Stimulated activated CD4-positive, alpha-beta T cell treated with anti-CD3 and anti-CD28 coated beads, Interleukin-4, amount 100 ng/mL, for 24 hours (primary cell): ENCODE measurements at regions not wholly inside any gene's neighbourhood (a gene's known extent, or its start where the extent isn't known, plus 50 kb on each side); places are given as distances from the start of the nearest gene placed in this dataset.
"Not testable (repeated sequence)": the region's sequence is repeated elsewhere in the genome, so short reads cannot be mapped to it uniquely, and the experiment has no call there.

ENCODE experiments used
- DNase-seq: peaks from one replicate; pipeline ENCODE4 v3.0.0-alpha.2; 2020

GRCh38 chr9:34783951-34784487 lies 74.1 kb upstream of the CCL21 start:
- no peak for DNase-seq

GRCh38 chr9:34782372-34782771 lies 72.4 kb upstream of the CCL21 start:
- DNase-seq: no peak

- DNase-seq: no peak
These were observed 67.7 kb upstream of the CCL21 start for GRCh38 chr9:34777666-34778065.

GRCh38 chr9:34773955-34774354 lies 64.0 kb upstream of the CCL21 start:
- DNase-seq: no peak

DNA sequence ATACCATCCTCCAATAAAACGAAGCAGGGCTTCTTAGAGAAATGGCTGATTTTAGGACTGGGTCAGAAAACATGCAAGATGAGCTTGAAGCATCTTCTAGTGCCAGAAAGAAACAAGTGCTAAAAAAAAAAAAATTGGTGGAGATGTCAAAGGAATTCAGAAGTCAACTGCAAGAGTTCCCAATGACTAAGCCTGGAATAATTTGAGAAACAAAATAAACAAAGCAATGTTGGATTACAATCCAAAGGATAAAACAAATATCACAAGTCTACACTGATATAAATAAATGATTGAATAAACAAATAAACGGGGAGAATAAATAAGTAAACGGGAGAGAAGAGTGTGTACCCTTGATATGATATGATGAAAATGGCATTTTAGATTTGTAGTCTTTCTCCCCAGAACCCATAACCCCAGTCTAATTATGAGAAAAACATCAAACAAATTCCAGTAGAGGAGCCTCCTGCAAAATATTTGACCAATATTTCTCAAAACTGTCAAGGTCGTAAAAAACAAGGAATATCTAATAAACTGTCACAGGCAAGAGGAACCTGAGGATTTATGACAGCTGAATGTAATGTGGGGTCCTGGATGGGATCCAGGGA lies 63.5 kb upstream of the CCL21 start:
- DNase-seq: no peak

GRCh38 chr9:34771007-34771406 lies 61.1 kb upstream of the CCL21 start:
- no peak for DNase-seq

- DNase-seq: not testable (repeated sequence)
These were observed 57.2 kb upstream of the CCL21 start for GRCh38 chr9:34767087-34767486.

- peak; percentile 39 for DNase-seq
These were observed 50.5 kb upstream of the CCL21 start for GRCh38 chr9:34760196-34761040.
